ENCODE measurements at regions not wholly inside any gene's neighbourhood (a gene's known extent, or its start where the extent isn't known, plus 50 kb on each side); places are given as distances from the start of the nearest gene placed in this dataset.

DNA sequence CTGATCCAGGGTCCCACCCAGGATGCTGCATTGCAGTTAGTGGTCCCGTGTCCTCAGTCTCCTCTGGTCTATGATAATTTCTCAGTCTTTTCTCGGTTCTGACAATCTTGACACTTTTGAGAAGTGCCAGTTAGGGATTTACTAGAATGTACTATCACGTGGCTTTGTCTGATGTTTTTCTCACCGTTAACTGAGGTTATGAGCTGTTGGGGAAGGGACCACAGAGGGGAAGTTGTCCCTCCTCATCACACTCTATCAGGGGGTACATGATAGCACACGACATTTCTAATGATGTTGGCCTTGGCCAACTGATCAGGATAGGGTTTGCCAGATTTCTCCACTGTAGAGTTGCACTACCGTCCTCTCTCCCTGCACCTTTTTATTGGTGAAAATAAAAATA lies 250.9 kb upstream of the SDK2 start:
- Histone ChIP-seq H3K4me3 (ENCODE audit: low read length) (no peak overlapping the region), H3K36me3 (ENCODE audit: insufficient read depth, low read length) (no peaks in the 10 kb centered on the region), H3K4me1 (ENCODE audit: insufficient read depth, low read length) (no peaks in the 10 kb centered on the region), H3K9me3 (ENCODE audit: low read length) (no peaks in the 10 kb centered on the region), H3K27me3 (ENCODE audit: insufficient read depth, low read length) (peaks cover 4% of the 10 kb centered on the region), H2AFZ (ENCODE audit: low read depth, low read length) (no peak overlapping the region)

GRCh38 chr17:73896966-73897365 lies 252.7 kb upstream of the SDK2 start:
- Histone ChIP-seq H2AFZ (ENCODE audit: low read depth, low read length) (no peak overlapping the region), H3K27me3 (ENCODE audit: insufficient read depth, low read length) (peaks cover 22% of the 10 kb centered on the region), H3K9me3 (ENCODE audit: low read length) (no peaks in the 10 kb centered on the region), H3K36me3 (ENCODE audit: insufficient read depth, low read length) (no peaks in the 10 kb centered on the region), H3K4me1 (ENCODE audit: insufficient read depth, low read length) (no peaks in the 10 kb centered on the region), H3K4me3 (ENCODE audit: low read length) (no peak overlapping the region)

- no peaks in the 10 kb centered on the region for H3K36me3 ChIP-seq (ENCODE audit: insufficient read depth, low read length)
- H3K9me3 ChIP-seq (ENCODE audit: low read length): no peaks in the 10 kb centered on the region
- no peaks in the 10 kb centered on the region for H3K4me1 ChIP-seq (ENCODE audit: insufficient read depth, low read length)
- no peak overlapping the region for H3K4me3 ChIP-seq (ENCODE audit: low read length)
- peaks cover 43% of the 10 kb centered on the region for H3K27me3 ChIP-seq (ENCODE audit: insufficient read depth, low read length)
- H2AFZ ChIP-seq (ENCODE audit: low read depth, low read length): no peak overlapping the region
Observed at GRCh38 chr17:73899839-73900238, 255.6 kb upstream of the SDK2 start.

DNA sequence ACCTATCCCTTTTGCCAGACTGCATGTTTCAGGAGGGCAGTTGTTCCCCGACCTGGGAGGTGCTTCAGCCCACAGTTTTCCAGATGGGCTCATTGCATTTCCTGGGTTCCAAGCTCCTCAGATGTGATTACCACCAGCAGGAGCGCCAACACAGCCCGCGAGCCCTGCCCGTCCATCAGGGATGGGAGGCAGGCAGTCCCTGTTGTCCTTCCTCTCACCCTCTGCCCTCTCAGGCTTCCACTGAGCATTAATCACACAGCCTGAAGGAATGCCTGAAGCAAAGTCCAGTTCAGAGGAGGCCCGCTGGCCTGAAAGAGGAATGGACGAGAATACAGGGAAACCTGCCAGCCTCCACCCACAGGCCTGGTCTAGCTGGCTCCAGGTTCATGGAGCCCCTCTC lies 256.3 kb upstream of the SDK2 start:
- no peak overlapping the region for H2AFZ ChIP-seq (ENCODE audit: low read depth, low read length)
- H3K36me3 ChIP-seq (ENCODE audit: insufficient read depth, low read length): no peaks in the 10 kb centered on the region
- H3K27me3 ChIP-seq (ENCODE audit: insufficient read depth, low read length): peaks cover 43% of the 10 kb centered on the region

DNA sequence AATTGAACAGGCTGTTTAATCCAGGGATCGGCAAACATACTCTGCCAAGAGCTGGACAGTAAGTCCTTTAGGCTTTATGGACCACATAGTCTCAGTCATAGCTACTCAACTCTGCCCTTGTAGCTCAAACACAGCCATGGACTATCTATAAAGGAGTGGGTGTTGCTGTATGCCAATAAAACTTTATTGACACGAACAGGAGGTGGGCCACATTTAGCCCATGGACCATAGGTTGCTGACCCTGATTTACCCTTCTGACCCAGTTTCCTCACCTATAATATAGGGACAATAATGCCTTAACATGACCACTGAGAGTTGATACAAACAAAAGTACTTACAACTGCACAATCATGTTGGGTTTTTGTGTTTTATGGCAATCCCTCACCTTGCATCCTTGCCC lies 257.0 kb upstream of the SDK2 start:
- Histone ChIP-seq H3K27me3 (ENCODE audit: insufficient read depth, low read length) (peaks cover 43% of the 10 kb centered on the region), H3K36me3 (ENCODE audit: insufficient read depth, low read length) (no peaks in the 10 kb centered on the region), H2AFZ (ENCODE audit: low read depth, low read length) (no peak overlapping the region), H3K9me3 (ENCODE audit: low read length) (no peaks in the 10 kb centered on the region), H3K4me3 (ENCODE audit: low read length) (no peak overlapping the region), H3K4me1 (ENCODE audit: insufficient read depth, low read length) (no peaks in the 10 kb centered on the region)

More for the DNA sequence above, 256.3 kb upstream of the SDK2 start:
- H3K4me1 ChIP-seq (ENCODE audit: insufficient read depth, low read length): no peaks in the 10 kb centered on the region
- H3K4me3 ChIP-seq (ENCODE audit: low read length): no peak overlapping the region
- H3K9me3 ChIP-seq (ENCODE audit: low read length): no peaks in the 10 kb centered on the region

DNA sequence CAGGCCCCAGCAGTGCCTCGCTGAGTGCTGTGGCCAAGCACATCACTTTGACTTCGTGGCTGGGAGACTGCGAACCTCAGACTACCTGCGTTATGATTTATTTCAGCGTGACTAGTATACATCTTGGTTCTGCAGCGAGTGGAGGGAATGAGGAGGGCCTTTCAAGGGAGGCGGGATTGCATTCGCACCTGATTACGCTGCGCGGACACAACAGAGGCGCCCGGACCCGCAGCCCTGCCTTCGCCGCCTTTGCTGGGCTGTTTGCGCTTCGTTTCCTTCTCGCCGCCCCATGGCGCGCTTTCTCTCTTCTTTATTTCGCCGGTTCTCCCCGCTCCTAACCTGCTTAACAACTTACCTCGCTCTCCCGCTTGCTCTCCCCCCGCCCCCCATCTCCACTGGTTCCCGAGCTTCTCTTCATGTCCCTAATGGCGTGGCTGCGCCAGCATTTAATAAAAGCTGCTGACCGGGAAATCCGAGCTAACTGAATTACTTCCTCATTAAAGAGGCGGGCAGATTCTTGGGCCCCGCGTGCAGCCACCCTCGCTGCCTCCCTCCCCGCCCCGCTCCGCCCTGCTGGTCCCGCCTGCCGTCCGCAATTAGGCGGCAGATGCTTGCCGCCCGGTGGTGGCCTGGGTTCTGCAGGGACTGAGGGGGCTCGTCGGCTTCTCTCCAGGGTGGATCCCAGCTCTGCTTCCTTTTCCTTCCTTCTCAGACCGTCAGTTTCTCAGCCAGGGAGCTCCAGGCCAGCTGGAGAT lies 257.6 kb upstream of the SDK2 start:
- H3K27me3 ChIP-seq (ENCODE audit: insufficient read depth, low read length): peaks cover 47% of the 10 kb centered on the region
- H2AFZ ChIP-seq (ENCODE audit: low read depth, low read length): no peak overlapping the region
- no peaks in the 10 kb centered on the region for H3K4me1 ChIP-seq (ENCODE audit: insufficient read depth, low read length)
- no peak overlapping the region for H3K4me3 ChIP-seq (ENCODE audit: low read length)
- H3K9me3 ChIP-seq (ENCODE audit: low read length): no peaks in the 10 kb centered on the region
- no peaks in the 10 kb centered on the region for H3K36me3 ChIP-seq (ENCODE audit: insufficient read depth, low read length)

GRCh38 chr17:73902416-73903181 lies 258.4 kb upstream of the SDK2 start:
- Histone ChIP-seq H3K4me1 (ENCODE audit: insufficient read depth, low read length) (no peaks in the 10 kb centered on the region), H3K27me3 (ENCODE audit: insufficient read depth, low read length) (peaks cover 47% of the 10 kb centered on the region), H2AFZ (ENCODE audit: low read depth, low read length) (no peak overlapping the region), H3K4me3 (ENCODE audit: low read length) (no peak overlapping the region), H3K9me3 (ENCODE audit: low read length) (no peaks in the 10 kb centered on the region), H3K36me3 (ENCODE audit: insufficient read depth, low read length) (no peaks in the 10 kb centered on the region)

DNA sequence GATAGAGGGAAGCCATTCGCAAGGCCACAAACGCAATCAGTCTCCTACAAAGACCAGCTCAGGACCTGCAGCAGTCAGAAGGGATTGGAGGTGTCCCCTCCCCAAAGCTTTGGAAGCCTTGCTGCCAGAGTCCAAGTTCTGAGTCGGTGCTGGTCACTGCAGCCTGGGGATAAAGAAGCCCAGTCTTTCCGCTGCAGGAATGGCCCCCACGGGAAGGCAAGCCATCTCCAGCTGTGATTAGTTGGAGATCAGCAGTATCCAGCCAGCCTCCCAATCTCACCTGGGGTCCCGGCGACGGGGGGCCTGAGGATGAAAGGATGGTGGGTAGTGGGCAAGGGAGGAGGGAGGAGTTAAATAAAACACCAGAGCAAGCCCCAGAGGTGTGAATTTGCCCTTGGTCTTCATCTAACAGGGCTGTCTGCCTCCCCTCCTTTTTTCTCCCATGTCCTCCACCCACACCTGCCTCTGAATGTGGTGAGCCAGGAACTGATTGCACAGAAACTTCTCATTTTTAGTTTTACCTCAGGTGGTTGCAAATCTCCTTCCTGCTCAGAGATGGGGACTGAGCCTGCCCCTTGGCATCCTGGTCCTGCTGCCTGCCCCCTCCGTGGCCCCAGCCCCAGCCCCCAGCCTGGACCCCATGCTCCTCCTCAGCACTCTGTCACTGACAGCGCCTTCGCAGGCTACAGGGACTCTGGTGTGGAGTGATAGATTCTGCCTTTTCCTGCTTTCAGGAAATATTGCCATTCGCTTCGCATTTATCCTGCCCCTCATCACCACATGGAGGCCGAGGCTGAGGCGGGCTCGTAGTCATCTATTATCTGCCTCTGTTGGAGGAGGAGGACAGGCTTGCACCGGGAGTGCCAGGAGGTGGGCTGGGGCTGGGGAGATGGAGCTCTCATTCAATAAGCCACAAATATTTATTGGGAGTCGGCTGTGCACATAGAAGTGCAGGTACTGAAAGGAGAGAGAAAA lies 262.9 kb upstream of the SDK2 start:
- H3K27me3 ChIP-seq (ENCODE audit: insufficient read depth, low read length): peaks cover 24% of the 10 kb centered on the region
- H3K4me3 ChIP-seq (ENCODE audit: low read length): no peak overlapping the region
- no peaks in the 10 kb centered on the region for H3K36me3 ChIP-seq (ENCODE audit: insufficient read depth, low read length)

GRCh38 chr17:73909186-73909585 lies 264.9 kb upstream of the SDK2 start:
- H3K4me3 ChIP-seq (ENCODE audit: low read length): no peak overlapping the region
- H2AFZ ChIP-seq (ENCODE audit: low read depth, low read length): no peak overlapping the region
- no peaks in the 10 kb centered on the region for H3K4me1 ChIP-seq (ENCODE audit: insufficient read depth, low read length)
- no peaks in the 10 kb centered on the region for H3K9me3 ChIP-seq (ENCODE audit: low read length)
- no peaks in the 10 kb centered on the region for H3K36me3 ChIP-seq (ENCODE audit: insufficient read depth, low read length)
- peaks cover 4% of the 10 kb centered on the region for H3K27me3 ChIP-seq (ENCODE audit: insufficient read depth, low read length)

More for the DNA sequence above, 262.9 kb upstream of the SDK2 start:
- no peaks in the 10 kb centered on the region for H3K9me3 ChIP-seq (ENCODE audit: low read length)
- no peak overlapping the region for H2AFZ ChIP-seq (ENCODE audit: low read depth, low read length)
- no peaks in the 10 kb centered on the region for H3K4me1 ChIP-seq (ENCODE audit: insufficient read depth, low read length)

DNA sequence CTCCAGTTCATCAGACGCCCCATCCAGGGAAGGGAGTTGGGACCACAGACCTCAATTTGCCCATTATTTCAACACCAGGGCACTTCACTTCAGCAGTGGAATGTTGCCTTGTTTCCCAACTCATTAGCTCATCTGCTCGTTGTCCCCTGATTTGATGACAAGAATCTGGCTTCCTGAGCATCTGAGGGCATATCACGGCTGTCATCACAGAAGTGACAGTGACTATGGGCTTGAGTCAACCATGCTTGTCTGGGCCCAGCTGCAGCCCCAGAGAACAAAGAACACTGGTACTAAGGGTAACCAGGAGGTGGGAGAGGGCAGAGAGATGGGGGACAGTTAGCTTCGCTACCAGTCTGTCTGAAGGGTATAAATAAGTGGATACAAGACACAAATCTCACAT lies 266.0 kb upstream of the SDK2 start:
- H3K4me1 ChIP-seq (ENCODE audit: insufficient read depth, low read length): no peaks in the 10 kb centered on the region
- H3K36me3 ChIP-seq (ENCODE audit: insufficient read depth, low read length): no peaks in the 10 kb centered on the region
- no peak overlapping the region for H2AFZ ChIP-seq (ENCODE audit: low read depth, low read length)
- H3K4me3 ChIP-seq (ENCODE audit: low read length): no peak overlapping the region
- H3K9me3 ChIP-seq (ENCODE audit: low read length): no peaks in the 10 kb centered on the region
- H3K27me3 ChIP-seq (ENCODE audit: insufficient read depth, low read length): peaks cover 4% of the 10 kb centered on the region

GRCh38 chr17:73910821-73911515 lies 266.7 kb upstream of the SDK2 start:
- Histone ChIP-seq H3K4me3 (ENCODE audit: low read length) (no peak overlapping the region), H3K36me3 (ENCODE audit: insufficient read depth, low read length) (no peaks in the 10 kb centered on the region), H3K27me3 (ENCODE audit: insufficient read depth, low read length) (peaks cover 4% of the 10 kb centered on the region), H2AFZ (ENCODE audit: low read depth, low read length) (no peak overlapping the region), H3K9me3 (ENCODE audit: low read length) (no peaks in the 10 kb centered on the region), H3K4me1 (ENCODE audit: insufficient read depth, low read length) (no peaks in the 10 kb centered on the region)

GRCh38 chr17:73911726-73912372 lies 267.6 kb upstream of the SDK2 start:
- Histone ChIP-seq H3K4me1 (ENCODE audit: insufficient read depth, low read length) (no peaks in the 10 kb centered on the region), H3K9me3 (ENCODE audit: low read length) (no peaks in the 10 kb centered on the region), H3K27me3 (ENCODE audit: insufficient read depth, low read length) (no peaks in the 10 kb centered on the region), H3K36me3 (ENCODE audit: insufficient read depth, low read length) (no peaks in the 10 kb centered on the region), H2AFZ (ENCODE audit: low read depth, low read length) (no peak overlapping the region), H3K4me3 (ENCODE audit: low read length) (no peak overlapping the region)
